Sigmoid colon (tissue), 6 donors: ENCODE measurements at regions not wholly inside any gene's neighbourhood (a gene's known extent, or its start where the extent isn't known, plus 50 kb on each side); places are given as distances from the start of the nearest gene placed in this dataset.

ENCODE experiments used
- DNase-seq: peaks from one replicate; pipeline ENCODE4 v3.0.0-alpha.2; 2019
- H3K27ac ChIP-seq, 4 donors: fragments of 200-600 bp; sonication (generic); one replicate each; pipeline ENCODE4 v1.5.1; 2016 to 2019; ENCODE audit warnings: mild to moderate bottlenecking in 1 of 4
- H3K27me3 ChIP-seq, 3 donors: fragments of 200-600 bp; sonication (generic); one replicate each; pipeline ENCODE4 v1.5.1; 2019; ENCODE audit warnings: mild to moderate bottlenecking in 1 of 3
- H3K36me3 ChIP-seq, 4 donors: fragments of 200-600 bp; sonication (generic); one replicate each; pipeline ENCODE4 v1.5.1; 2016 to 2019
- H3K4me1 ChIP-seq, 4 donors: fragments of 200-600 bp; sonication (generic); one replicate each; pipeline ENCODE4 v1.5.1; 2017 to 2019
- H3K4me3 ChIP-seq, 4 donors: fragments of 200-600 bp; sonication (generic); one replicate each; pipeline ENCODE4 v1.5.1; 2017 to 2019; ENCODE audit warnings: mild to moderate bottlenecking in 2 of 4, moderate library complexity in 1 of 4
- H3K9me3 ChIP-seq, 4 donors: fragments of 200-600 bp in 3 of 4; sonication (generic) in 3 of 4; one replicate each; pipeline versions ENCODE4 v1.5.1 to v1.6.1; 2013 to 2019
- EP300 ChIP-seq, 4 donors: sonication (generic); formaldehyde crosslinking; IDR thresholded peaks; one replicate each; pipeline ENCODE4 v1.6.1; 2017; ENCODE audit warnings: antibody characterized with exemption in 4 of 4
- POLR2A ChIP-seq, 2 donors: fragments of 450-650 bp; IDR thresholded peaks; one replicate each; pipeline ENCODE4 v1.6.1; 2016; ENCODE audit warnings: antibody characterized with exemption in 2 of 2, mild to moderate bottlenecking in 2 of 2, moderate library complexity in 2 of 2
- POLR2AphosphoS5 ChIP-seq, 4 donors: sonication (generic); formaldehyde crosslinking; IDR thresholded peaks; one replicate each; pipeline ENCODE4 v1.6.1; 2017; ENCODE audit warnings: antibody characterized with exemption in 4 of 4
- WGBS, 2 donors: extraction: QIAGEN DNeasy Blood & Tissue Kit; methylation state at CpG; one replicate each; pipeline ENCODE4 v1.1.7; 2013; 5-methylcytosine and 5-hydroxymethylcytosine counted together
- intact Hi-C: fragments of 100-400 bp; cut with DNase I; formaldehyde crosslinking; loops from one replicate; pipeline ENCODE4 v1.15.1; 2023
- TF ChIP-seq, protein P1 (sequence below), 4 experiments: fragments of 450-650 bp in 3 of 4; fragments of 200-600 bp in 1 of 4; IDR thresholded peaks; one replicate each; pipeline ENCODE4 v1.5.1; 2016 to 2019; ENCODE audit warnings: antibody characterized with exemption in 4 of 4, mild to moderate bottlenecking in 3 of 4, moderate library complexity in 2 of 4
- donor health status: healthy with polysubstance abuse.
- donor health status: healthy.

DNA sequence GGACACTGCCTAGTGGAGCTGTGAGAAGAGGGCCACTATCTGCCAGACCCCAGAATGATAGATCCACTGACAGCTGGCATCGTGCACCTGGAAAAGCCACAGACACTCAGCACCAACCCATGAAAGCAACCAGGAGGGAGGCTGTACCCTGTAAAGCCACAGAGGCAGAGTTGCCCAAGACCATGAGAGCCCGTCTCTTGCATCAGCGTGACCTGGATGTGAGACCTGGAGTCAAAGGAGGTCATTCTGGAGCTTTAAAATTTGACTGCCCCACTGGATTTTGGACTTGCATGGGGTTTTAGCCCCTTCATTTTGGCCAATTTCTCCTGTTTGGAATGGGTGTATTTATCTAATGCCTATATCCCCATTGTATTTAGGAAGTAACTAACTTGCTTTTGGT is 83.5 kb upstream of the P3H2 start:
- WGBS, 2 donors: 95 to 98% methylated on average over 3 of the region's 3 CpGs
- intact Hi-C loops: loop anchor here (5.0 kb wide), 1 partner anchor 82 kb away; the partner anchor contains the start of gene P3H2
- no peak for TF ChIP-seq POLR2AphosphoS5 (IDR thresholded peaks at IDR 0.05)
- no peak for TF ChIP-seq POLR2A (IDR thresholded peaks at IDR 0.05)
- TF ChIP-seq EP300 (IDR thresholded peaks at IDR 0.05): no peak
- TF ChIP-seq, protein P1, sequence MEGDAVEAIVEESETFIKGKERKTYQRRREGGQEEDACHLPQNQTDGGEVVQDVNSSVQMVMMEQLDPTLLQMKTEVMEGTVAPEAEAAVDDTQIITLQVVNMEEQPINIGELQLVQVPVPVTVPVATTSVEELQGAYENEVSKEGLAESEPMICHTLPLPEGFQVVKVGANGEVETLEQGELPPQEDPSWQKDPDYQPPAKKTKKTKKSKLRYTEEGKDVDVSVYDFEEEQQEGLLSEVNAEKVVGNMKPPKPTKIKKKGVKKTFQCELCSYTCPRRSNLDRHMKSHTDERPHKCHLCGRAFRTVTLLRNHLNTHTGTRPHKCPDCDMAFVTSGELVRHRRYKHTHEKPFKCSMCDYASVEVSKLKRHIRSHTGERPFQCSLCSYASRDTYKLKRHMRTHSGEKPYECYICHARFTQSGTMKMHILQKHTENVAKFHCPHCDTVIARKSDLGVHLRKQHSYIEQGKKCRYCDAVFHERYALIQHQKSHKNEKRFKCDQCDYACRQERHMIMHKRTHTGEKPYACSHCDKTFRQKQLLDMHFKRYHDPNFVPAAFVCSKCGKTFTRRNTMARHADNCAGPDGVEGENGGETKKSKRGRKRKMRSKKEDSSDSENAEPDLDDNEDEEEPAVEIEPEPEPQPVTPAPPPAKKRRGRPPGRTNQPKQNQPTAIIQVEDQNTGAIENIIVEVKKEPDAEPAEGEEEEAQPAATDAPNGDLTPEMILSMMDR (IDR thresholded peaks at IDR 0.05): no peak

DNA sequence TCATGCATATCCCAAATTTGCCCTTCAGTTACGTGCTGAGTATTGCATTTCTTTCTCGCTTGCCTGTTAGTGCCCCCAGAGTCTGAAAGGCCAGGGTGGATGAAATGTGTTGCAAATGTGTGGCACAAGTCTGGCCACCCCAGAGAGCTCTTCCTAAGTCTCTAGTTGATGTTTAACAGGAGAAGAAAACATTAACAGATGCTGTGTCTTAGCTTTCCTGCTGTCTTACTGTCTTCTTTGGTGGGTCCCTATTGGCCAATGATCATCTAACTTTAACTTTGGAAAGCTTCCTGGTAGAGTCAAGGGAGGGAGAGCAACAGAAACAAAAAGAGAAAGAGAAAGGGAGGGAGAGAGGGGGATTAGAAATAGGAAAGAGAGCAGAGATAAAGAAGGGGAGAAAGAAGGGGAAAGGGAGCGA is 76.7 kb upstream of the P3H2 start:
- Histone ChIP-seq H3K27me3 (no peaks in the 10 kb centered on the region), H3K9me3 (no peaks in the 10 kb centered on the region), H3K4me1 (peaks cover 0 to 10% (median 5%) of the 10 kb centered on the region in 4 donors), H3K4me3 (no peak overlapping the region), H3K36me3 (no peaks in the 10 kb centered on the region), H3K27ac (no peak overlapping the region)
- no peak for DNase-seq
- intact Hi-C loops: no loop called here
- TF ChIP-seq POLR2AphosphoS5 (IDR thresholded peaks at IDR 0.05): no peak
- TF ChIP-seq, protein P1 (IDR thresholded peaks at IDR 0.05): no peak
- no peak for TF ChIP-seq EP300 (IDR thresholded peaks at IDR 0.05)
- TF ChIP-seq POLR2A (IDR thresholded peaks at IDR 0.05): no peak
- 89 to 93% methylated on average over 3 of the region's 3 CpGs for WGBS, 2 donors

More for the DNA sequence above, 83.5 kb upstream of the P3H2 start:
- DNase-seq: no peak
- Histone ChIP-seq H3K27me3 (no peaks in the 10 kb centered on the region), H3K9me3 (no peaks in the 10 kb centered on the region), H3K36me3 (no peaks in the 10 kb centered on the region), H3K4me1 (no peaks in the 10 kb centered on the region), H3K4me3 (no peak overlapping the region), H3K27ac (no peak overlapping the region)

DNA sequence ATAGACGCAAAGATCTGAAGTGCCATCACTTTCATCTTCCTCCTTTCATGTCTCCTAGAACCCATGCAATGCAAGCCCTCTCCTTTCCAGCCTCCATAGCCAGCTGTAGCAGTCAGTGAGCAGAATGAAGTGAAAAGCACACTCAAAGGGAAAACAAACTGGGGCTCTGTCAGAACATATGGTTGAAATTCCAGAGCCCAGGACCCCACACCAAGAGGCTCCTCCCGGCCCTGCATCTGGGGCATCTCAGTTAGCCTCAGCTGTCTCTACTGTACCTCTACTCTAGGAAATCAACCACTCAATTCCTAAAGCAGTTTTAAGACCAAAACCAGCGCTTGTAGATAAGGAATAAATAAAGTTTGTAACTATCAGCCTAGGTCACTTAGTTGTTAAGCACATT is 73.8 kb upstream of the P3H2 start:
- TF ChIP-seq, protein P1 (IDR thresholded peaks at IDR 0.05): no peak
- TF ChIP-seq EP300 (IDR thresholded peaks at IDR 0.05) (no peak), POLR2AphosphoS5 (IDR thresholded peaks at IDR 0.05) (no peak), POLR2A (IDR thresholded peaks at IDR 0.05) (no peak)
- Histone ChIP-seq H3K4me1 (peaks cover 0 to 15% (median 7%) of the 10 kb centered on the region in 4 donors), H3K9me3 (no peaks in the 10 kb centered on the region), H3K27me3 (no peaks in the 10 kb centered on the region), H3K27ac (no peak overlapping the region), H3K36me3 (no peaks in the 10 kb centered on the region), H3K4me3 (no peak overlapping the region)
- intact Hi-C loops: no loop called here
- WGBS, 2 donors: 84 to 85% methylated on average over 3 of the region's 3 CpGs
- DNase-seq: no peak

DNA sequence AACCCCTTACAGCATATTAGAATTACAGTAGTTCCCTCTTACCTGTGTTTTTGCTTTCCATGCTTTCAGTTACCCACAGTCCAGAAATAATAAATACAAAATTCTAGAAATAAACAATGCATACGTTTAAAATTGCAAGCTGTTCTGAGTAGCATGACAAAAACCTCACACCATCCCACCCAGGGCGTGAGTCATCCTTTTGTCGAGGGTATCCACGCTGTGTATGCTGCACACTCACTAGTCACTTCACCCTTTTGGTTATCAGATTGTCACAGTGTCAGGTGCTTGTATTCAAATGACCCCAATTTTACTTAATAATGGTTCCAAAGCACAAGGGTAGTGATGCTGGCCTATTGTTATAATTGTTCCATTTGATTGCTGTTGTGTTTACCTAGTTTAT is 72.5 kb upstream of the P3H2 start:
- Histone ChIP-seq H3K36me3 (no peaks in the 10 kb centered on the region), H3K27me3 (no peaks in the 10 kb centered on the region), H3K27ac (peak overlapping the region in 2 of 4 donors; percentile 27 to 58), H3K4me1 (peaks cover 0 to 17% (median 7%) of the 10 kb centered on the region in 4 donors), H3K4me3 (no peak overlapping the region), H3K9me3 (no peaks in the 10 kb centered on the region)
- DNase-seq: no peak
- intact Hi-C loops: no loop called here
- TF ChIP-seq, protein P1 (IDR thresholded peaks at IDR 0.05): no peak
- TF ChIP-seq EP300 (IDR thresholded peaks at IDR 0.05): no peak
- no peak for TF ChIP-seq POLR2AphosphoS5 (IDR thresholded peaks at IDR 0.05)
- TF ChIP-seq POLR2A (IDR thresholded peaks at IDR 0.05): no peak
- WGBS, 2 donors: 74 to 77% methylated on average over 4 of the region's 4 CpGs

DNA sequence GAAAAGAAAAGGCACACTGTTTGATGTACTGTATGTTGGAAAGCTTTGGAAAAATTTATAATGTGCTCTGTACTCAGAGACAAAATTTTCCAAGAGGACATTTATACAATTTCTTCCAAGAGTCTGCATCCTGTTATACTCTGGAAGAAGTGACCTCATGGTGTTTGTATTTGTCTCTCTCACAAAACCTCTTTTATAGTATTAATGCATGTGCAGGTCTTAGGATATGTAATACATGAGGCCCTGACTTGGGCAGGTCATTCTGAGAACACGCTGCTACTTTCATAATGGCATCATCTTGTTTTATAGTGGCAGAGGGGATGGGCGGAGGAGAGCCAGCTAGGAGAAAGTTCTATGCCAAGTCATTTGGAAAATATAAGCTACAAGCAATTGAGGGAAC is 72.0 kb upstream of the P3H2 start:
- 72% methylated on average over 2 of the region's 2 CpGs for WGBS, 2 donors
- Histone ChIP-seq H3K4me3 (no peak overlapping the region), H3K9me3 (no peaks in the 10 kb centered on the region), H3K36me3 (no peaks in the 10 kb centered on the region), H3K4me1 (peaks cover 0 to 20% (median 7%) of the 10 kb centered on the region in 4 donors), H3K27me3 (no peaks in the 10 kb centered on the region), H3K27ac (peak overlapping the region in 2 of 4 donors; percentile 27 to 58)
- DNase-seq: no peak
- intact Hi-C loops: no loop called here
- no peak for TF ChIP-seq EP300 (IDR thresholded peaks at IDR 0.05)
- TF ChIP-seq, protein P1 (IDR thresholded peaks at IDR 0.05): no peak
- TF ChIP-seq POLR2AphosphoS5 (IDR thresholded peaks at IDR 0.05): no peak
- no peak for TF ChIP-seq POLR2A (IDR thresholded peaks at IDR 0.05)
